NCI-H748 treated with DMSO at 0.1 percent for 48 hours (cell line): ENCODE measurements at regions not wholly inside any gene's neighbourhood (a gene's known extent, or its start where the extent isn't known, plus 50 kb on each side); places are given as distances from the start of the nearest gene placed in this dataset.
"Not testable (repeated sequence)": the region's sequence is repeated elsewhere in the genome, so short reads cannot be mapped to it uniquely, and the experiment has no call there.

Experiments
- DNase-seq: peaks from one replicate; lab custom pipeline; 2025; lab: John Stamatoyannopoulos, UW

- DNase-seq = not testable (repeated sequence)
Observed at GRCh38 chr9:102385620-102386019, 609.5 kb upstream of the CYLC2 start.

DNA sequence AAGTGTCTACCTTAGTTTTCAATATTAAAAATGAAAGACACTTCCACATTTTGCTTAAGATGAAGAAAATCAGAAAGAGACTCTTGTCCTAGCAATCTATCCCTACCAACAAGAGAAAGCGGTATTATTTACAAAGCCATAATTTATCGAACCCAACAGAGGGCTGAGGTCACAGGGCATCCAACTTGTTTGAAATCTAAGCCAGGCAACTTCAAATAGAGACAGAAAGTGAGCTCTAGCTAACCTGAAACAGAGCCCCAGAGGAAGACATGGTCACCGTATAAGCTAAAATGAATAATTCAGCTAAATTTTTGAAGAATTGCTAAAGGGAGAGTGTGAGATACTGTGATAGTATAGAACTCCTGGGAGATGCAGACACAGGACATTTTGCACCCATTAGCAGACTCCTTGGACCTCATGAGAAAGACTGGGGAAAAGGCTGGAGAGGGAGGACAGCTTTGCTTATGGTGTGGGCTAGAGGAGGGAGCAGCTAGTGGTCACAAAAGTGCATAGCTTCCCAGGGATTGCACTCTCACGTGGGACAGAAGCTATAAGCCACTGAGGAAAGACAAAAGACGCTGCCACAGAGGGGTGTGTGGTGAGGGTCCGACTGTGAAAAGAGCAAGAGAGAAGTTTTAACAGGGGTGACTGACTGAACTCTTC lies 624.2 kb upstream of the GRIN3A start:
- DNase-seq = no peak

- no peak for DNase-seq
Observed at GRCh38 chr9:102360846-102361245, 622.4 kb upstream of the GRIN3A start.

DNA sequence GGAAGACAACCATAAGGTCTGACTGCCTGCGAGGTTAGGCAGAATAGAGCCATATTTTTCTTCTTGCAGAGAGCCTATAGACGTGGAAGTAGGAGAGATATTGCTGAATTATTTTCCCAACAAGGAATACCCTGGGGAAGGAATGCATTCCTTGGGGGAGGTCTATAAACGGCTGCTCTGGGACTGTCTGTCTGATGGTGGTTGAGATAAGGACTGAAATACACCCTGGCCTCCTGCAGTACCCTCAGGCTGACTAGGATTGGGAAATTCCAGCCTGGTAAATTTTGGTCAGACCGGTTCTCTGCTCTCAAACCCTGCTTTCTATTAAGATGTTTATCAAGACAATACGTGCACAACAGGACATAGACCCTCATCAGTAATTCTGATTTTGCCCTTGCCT lies 617.5 kb upstream of the GRIN3A start:
- DNase-seq = no peak

DNA sequence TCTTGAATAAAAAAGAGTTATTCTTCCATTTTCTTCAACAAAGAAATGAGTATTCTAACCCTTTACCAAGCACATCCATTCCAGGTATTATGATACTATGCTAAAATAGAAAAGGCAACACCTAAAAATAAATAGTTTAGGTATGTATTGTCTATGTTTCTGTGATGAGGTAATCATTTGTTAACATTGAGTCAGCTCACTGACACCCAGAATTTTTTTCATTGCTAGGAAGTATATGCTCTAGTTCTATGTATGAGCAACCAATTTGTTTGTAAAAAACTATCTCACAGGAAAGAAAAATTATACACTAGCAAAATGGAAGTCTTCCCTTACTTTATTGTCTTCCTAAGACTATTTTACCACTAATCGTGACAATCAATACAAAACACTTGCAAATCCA lies 615.6 kb upstream of the GRIN3A start:
- no peak for DNase-seq

GRCh38 chr9:102337471-102337870 lies 599.0 kb upstream of the GRIN3A start:
- not testable (repeated sequence) for DNase-seq

- DNase-seq = no peak
Observed at GRCh38 chr9:102309379-102309778, 570.9 kb upstream of the GRIN3A start.

- no peak for DNase-seq
Observed at GRCh38 chr9:102295188-102295587, 556.7 kb upstream of the GRIN3A start.

GRCh38 chr9:102273952-102274351 lies 535.5 kb upstream of the GRIN3A start:
- no peak for DNase-seq

- no peak for DNase-seq
Observed at GRCh38 chr9:102253099-102253498, 514.7 kb upstream of the GRIN3A start.

DNA sequence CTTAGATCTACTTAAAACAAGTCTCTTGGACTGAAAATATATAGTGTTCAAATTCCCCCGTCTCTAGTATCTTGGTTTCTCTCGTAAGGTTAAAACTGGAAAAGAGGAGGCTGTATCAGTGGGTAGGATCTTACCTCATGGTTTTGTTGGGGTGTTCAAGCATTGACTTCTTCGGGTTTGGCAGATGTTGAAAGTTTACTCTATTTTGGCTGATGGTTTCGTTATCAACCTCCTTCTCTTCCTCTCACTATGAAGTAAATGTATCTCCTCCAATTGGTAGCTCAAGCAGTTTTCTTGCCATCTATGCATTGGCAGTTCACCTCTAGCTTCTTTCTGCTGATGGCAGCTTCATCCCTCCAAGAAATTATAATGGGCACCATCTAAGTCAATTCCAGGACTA lies 506.5 kb upstream of the GRIN3A start:
- DNase-seq = no peak

GRCh38 chr9:102237520-102237919 lies 499.1 kb upstream of the GRIN3A start:
- DNase-seq = no peak

GRCh38 chr9:102237094-102237493 lies 498.6 kb upstream of the GRIN3A start:
- no peak for DNase-seq

DNA sequence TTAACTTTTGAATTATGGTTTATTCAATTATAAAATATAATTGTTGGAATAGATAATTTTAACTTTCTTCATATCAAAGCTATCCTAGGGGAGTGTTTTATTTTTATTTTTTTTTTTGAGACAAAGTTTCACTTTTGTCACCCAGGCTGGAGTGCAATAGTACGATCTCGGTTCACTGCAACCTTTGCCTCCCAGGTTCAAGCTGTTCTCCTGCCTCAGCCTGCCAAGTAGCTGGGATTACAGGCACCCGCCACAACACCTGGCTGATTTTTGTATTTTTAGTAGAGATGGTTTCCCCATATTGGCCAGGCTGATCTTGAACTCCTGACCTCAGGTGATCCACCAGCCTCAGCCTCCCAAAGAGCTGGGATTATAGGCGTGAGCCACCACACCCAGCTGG lies 489.0 kb upstream of the GRIN3A start:
- DNase-seq = not testable (repeated sequence)

DNA sequence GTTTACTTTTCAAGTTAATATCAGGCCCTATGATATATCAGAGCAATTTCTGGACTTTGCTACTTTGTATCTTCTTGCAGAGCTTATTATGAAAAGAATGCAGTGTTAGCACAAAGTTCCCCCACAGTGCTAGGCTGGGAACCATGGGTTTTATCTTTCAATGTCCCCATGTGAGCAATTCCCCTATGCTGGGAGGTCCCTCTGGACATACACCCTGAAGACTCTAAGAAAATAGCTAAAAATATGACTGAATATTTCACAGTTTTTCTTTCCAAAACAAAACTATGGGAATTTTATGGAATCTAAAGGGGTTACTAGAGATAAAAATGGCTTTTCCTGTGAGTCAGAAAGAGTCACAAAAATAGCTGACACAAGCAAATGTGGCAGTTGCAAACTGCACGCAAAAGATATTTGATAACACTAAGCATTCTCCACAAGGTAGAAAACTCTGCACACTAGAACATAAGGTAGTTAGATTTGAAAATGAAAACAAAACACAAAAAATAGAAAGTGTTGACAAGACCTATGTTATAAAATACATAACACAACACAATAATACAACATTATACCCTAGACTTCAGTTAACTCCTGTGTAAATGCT lies 487.5 kb upstream of the GRIN3A start:
- no peak for DNase-seq

- DNase-seq = not testable (repeated sequence)
Observed at GRCh38 chr9:102223320-102224136, 485.1 kb upstream of the GRIN3A start.

- DNase-seq = no peak
Observed at GRCh38 chr9:102209176-102209575, 470.7 kb upstream of the GRIN3A start.

DNA sequence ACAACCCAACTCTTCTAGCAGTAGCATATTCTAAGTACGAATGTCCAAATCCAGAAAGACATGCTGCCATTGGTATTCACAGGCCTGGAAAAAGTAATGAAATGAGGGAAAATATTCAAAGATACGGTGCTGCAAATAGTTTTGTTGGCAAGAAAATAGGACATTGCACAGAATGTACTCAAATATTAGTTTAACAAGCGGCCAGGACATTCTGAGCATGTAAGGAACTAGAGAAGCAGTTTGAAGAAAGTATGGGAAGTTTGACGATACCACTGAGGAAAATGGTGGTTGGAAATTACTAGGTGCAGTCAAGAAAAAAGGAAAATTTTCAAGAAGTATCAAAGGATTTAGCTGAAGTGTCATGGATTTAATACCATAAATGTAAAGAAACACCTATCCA lies 468.0 kb upstream of the GRIN3A start:
- no peak for DNase-seq

- DNase-seq = no peak
Observed at GRCh38 chr9:102205251-102205650, 466.8 kb upstream of the GRIN3A start.

- DNase-seq = no peak
Observed at GRCh38 chr9:102202126-102202525, 463.7 kb upstream of the GRIN3A start.

DNA sequence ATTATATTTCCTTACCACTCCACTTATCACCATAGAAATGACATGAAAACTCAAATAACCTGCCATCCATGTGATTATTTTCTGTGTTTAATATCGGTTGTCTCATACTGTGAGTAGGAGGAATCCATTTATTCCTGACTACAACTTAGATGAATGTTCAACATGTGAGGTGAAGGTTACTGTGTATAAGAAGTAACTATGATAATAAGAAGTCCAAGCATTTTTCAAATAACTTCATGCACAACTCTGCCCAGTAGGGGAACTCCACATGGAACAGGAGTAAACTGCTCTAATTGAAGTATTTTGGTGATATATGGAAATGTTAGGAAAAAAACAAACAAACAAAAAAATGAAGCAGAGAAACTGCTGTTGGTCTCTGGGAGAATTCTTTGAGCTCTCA lies 447.5 kb upstream of the GRIN3A start:
- DNase-seq = no peak

DNA sequence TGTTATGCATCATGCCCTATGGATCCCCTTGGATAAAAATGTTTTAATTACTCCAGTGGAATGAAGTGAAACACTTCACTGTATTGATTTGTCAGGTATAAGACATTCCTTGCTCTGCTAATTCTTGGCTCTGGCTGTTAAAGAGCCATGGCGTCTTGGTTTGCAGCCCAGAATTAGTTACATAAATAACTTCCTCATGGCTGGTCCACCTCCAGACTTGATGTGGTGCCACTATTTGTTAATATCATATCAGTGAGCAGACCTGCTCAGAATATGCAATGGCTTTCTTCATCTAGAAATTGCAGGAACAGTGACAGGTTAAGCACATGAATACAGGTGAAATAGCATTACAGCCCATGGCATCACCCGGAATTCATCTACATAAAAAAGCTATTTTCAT lies 446.9 kb upstream of the GRIN3A start:
- DNase-seq = no peak

GRCh38 chr9:102178811-102179210 lies 440.4 kb upstream of the GRIN3A start:
- no peak for DNase-seq
